T47D (cell line): ENCODE measurements at regions not wholly inside any gene's neighbourhood (a gene's known extent, or its start where the extent isn't known, plus 50 kb on each side); places are given as distances from the start of the nearest gene placed in this dataset.

Experiments
- DNase-seq, 2 experiments: peaks; one replicate each; pipeline versions ENCODE4 v3.0.0 to v3.0.0-alpha.2; 2011 to 2012; ENCODE audit warnings: low read depth in 1 of 2, low spot score in 1 of 2
- JUND ChIP-seq: IDR thresholded peaks from 2 replicates; pipeline ENCODE4 v1.6.1; 2012; ENCODE audit warnings: low read depth
- in situ Hi-C: cut with HindIII; loops from 2 replicates; pipeline ENCODE4 v1.10.0; 2016; ENCODE audit warnings: low sequenced_read_pairs, low pct_unique_long_range_greater_than_20kb

DNA sequence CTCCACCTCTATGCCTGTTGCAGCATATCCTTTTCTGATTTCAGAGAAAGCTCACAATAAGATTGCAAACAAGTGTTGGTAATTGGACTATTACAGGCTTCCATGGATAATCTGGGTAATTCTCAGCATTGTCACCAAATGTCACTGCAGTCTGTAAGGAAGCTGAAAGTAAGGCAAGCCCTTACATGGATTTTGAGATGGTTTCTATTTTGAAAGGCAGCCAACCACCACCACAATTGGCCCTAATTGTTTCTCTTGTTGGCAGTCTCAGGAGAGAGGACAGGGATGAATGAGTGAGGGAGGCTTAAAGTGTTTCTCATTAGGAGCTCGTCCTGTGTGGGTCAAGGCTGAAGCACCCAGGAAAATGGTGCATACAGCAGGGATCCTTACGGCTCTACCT, 879.9 kb downstream of the TUSC7 start:
- DNase-seq = no peak

DNA sequence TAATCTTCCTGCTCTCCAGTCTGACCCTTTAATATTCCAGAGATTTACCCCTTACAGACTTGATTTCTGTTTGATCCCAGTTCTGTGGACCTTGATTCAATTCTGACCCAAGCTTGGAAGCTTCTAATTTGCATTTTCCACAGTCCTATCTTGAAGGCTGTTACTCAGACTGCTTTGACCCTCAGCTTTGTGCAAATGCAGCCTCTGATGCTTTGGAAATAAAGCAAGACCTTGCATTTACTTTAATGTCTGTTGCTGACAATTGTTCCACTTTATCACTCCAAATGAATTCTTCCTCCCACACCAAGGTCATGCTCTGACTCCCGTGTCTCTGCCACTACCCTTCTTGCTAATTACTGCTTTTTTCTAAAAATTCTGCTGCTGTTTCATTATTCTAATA, 886.0 kb downstream of the TUSC7 start:
- DNase-seq = no peak
- in situ Hi-C loops = no loop called here
- no peak for TF ChIP-seq JUND

More for the DNA sequence above, 879.9 kb downstream of the TUSC7 start:
- no peak for TF ChIP-seq JUND
- in situ Hi-C loops = no loop called here

DNA sequence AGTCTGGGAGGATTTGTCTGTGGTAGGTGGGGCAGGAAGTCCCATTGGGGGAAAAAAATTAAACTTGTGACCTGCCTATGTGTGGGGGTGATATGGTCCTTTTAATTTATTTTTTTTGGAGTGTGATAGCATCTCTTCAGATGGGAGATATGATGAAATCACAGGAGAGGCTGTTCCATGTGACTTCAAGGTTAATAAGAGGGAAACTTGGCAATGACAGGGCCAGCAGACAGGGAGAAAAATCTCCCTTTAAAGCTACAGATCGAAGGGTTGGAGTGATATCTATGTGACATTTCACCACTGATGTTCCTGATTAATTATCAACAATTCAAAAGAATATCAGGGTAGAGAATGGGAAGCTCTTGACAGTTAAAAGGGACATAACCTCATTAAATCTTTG, 886.9 kb downstream of the TUSC7 start:
- in situ Hi-C loops = no loop called here
- TF ChIP-seq JUND = no peak
- no peak for DNase-seq

DNA sequence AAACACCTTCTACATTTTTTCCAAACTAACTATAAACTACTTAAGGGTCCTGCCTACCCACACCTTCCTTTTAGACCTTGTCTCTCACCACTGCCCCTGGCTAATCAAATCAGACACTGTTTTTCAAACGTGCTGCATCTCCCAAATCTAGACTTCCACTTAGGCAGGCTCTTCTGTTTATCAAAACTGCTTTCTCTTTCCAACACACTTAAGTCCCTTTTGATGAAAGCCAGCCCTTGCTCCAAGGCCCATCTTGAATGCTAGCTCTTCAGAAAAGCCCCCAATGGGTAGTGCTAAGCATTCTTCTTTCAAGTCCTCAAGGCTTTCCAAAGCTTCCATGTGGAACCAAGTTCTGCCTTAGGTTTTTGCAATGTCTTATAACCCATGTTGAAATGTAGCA, 888.3 kb downstream of the TUSC7 start:
- no peak for DNase-seq
- in situ Hi-C loops = no loop called here
- TF ChIP-seq JUND = no peak

DNA sequence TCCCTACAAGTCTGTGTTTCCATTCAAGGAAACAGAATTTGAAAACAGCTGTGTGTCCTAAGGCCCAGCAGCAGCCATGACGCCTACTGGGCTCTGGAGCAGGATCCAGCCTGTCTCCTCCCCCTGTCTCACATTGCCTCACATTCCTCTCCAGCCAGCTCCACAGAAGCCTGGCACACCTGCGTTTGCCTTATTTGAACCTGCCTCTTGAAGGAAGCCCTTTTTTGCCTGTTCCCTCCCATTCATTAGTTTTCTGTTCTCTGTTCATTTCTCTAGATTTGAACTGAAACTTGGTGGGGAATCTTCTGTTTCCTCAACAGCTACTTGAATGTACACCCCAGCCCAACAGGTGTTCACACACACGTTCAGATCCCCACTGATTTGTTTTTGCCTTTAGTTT, 890.5 kb downstream of the TUSC7 start:
- in situ Hi-C loops = no loop called here
- no peak for TF ChIP-seq JUND
- DNase-seq = peak in 1 of 2 experiments; percentile 16

DNA sequence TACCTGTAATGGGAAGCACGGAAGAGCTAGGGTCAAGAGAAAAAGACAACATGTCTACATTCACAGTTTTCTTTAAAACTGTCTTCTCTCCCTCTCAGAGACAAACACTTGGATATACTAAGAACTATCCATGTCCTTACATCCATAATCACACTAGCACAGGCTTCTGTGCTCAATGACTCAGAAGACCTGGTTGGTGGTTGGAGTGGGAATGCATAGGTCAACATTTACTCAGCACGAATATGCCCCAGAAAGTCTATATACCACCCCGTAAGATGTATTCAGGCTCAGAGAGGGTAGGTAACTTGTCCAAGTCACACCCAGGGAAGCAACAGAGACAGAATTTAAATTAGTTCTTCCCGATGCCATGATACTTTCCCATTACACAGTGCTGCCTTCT, 891.1 kb downstream of the TUSC7 start:
- no peak for TF ChIP-seq JUND
- in situ Hi-C loops = no loop called here
- DNase-seq = no peak

DNA sequence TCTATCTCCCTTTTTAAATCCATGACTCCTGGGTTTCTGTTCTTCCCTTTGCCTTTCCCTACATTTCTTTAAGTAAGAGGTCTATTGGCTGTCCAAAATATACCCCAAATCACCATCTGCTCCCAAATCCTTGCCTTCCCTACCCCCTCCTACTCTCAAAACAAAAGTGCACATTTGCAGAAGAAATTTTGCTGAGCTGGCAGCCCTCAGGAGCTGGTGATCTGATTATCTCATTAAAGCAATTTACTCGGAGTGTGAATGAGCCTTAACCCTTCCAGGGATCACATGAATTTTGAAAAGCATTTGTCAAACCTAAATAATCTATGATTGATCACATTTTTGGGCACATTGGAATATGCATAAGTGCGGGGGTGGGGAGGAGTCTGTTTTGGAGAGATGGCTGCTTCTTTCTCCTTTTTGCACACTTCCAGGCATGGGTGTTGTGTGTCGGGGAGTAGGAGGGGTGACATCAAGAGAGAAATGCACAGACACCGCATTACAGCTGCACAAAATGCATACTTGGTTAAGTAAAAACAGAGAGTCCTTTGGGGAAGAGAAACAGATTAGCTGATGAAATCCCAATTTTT, 892.6 kb downstream of the TUSC7 start:
- in situ Hi-C loops = no loop called here
- no peak for DNase-seq

DNA sequence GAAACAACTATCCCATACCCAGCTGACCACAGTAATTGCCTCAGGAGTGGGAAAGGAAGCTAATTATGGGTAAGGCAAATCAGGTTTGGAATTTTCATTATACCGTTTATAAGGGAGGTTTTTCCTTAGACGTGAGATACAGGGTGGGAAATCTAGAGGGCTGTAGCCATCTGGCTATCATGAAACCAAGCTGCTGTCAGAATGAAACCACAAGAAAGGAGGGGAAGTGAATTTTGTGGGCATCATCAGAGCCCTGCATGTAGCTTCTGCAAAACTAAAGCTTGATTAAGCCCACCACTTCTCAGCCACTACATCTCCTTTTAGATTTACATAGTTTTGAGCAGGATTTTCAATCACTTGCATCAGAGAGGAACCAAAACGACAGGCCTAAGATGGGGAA, 893.5 kb downstream of the TUSC7 start:
- no peak for TF ChIP-seq JUND
- no peak for DNase-seq
- in situ Hi-C loops = no loop called here

More for the DNA sequence above, 892.6 kb downstream of the TUSC7 start:
- TF ChIP-seq JUND = no peak

DNA sequence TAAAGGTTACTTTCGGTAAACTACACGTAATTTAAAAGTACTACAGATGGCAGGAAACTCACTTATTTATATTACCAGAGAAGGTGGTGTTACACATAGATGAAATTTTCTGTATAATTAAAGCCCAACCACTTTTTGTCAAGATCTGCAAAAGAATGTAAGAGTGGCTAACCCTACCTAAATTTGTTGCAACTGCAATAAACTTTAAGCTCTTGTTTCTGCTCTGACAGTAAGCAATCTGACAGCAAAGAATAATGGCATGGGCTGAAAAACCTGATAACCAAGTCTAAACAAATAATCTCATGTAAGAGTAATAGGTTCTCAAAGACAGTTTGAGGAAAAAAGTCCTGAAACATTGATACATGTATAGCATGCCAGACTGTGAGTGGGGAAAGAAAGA, 897.3 kb downstream of the TUSC7 start:
- in situ Hi-C loops = no loop called here
- no peak for DNase-seq
- TF ChIP-seq JUND = no peak

DNA sequence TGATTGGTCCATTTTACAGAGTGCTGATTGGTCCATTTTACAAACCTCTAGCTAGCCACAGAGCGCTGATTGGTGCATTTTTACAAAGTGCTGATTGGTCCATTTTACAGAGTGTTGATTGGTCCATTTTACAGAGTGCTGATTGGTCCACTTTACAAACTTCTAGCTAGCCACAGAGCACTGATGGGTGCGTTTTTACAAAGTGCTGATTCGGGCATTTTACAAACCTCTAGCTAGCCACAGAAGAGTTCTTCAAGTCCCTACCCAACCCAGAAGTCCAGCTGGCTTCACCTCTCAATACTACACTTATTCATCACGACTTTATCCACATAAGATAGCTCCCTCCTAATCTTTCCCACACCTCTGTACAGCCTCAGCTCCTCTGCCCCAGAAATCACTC, 899.8 kb downstream of the TUSC7 start:
- no peak for DNase-seq
- in situ Hi-C loops = no loop called here
- no peak for TF ChIP-seq JUND

DNA sequence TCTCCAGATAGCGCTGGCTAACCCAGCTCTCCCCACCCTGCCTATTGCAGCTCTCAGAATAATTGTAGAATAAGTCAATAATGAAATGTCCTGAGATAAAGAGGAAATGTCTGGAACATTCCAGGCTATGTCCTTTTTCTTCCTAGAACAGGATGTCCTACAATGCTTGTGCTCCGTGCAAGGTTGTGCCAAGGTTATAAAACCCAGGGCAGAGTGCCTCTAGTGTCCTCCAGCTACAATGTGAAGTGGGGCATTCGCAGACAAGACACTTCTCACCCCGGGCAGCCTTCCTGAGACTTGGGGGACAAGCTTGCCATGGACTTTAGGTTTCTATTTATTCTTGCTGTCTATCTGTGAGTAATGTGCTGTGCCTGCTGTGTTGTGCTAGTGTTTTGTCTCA, 900.6 kb downstream of the TUSC7 start:
- in situ Hi-C loops = no loop called here
- TF ChIP-seq JUND = no peak

DNA sequence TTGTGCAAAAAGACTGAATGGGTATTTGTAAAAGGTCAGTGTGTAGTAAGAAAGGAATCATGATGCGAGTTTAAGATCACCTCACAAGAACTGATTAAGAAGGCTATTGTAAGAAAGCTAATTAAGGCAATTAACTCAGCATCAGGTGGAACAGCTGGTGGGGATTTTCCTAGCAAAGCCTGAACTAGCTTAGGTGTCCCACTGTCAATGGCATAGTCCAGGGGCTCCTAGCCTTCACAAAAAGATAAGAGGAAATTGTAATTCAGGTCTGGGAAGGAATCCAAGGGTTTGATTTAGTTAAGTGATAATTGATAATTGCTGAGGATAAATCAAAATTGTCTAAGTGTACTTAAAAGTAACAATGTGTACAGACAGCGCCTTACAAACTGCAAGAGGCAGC, 901.6 kb downstream of the TUSC7 start:
- in situ Hi-C loops = no loop called here
- TF ChIP-seq JUND = no peak
- DNase-seq = no peak

More for the DNA sequence above, 900.6 kb downstream of the TUSC7 start:
- DNase-seq = no peak

DNA sequence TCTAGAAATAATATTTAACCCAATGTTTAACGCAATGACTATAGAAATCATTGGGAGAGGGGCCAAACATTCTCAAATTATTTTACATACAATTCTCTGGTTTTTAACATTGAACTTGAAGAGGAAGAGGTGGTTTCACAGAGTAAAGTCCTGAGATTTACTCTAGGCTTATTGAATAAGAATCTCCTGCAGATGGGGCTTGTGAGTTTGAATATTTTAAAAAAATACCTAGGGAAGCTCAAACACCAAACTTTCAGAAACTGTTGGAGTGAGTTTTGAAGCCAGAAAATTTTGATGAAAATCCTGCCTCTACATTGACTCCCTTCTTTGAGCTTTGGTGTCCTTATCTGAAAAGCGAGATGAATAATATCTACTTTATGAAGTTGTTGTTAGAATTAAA, 906.6 kb downstream of the TUSC7 start:
- DNase-seq = no peak
- in situ Hi-C loops = no loop called here
- TF ChIP-seq JUND = no peak

DNA sequence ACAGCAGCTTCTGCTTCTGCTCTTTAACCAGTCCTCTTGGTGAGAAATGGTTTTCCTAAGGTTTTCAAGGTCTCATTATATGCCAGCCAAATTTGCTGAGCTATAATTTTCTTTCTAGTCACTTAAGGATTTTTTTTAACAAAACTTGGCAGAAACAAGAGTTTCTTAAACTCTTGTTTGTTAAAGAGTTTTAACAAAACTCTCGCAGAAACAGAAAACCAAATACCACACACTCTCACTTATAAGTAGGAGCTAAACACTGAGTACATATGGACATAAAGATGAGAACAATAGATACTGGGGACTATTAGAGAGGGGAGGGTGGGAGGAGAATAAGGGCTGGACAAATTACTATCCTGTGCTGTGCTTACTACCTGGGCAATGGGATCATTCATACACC, 908.3 kb downstream of the TUSC7 start:
- DNase-seq = no peak
- in situ Hi-C loops = no loop called here
- no peak for TF ChIP-seq JUND
